PC-3 (cell line): ENCODE measurements at regions not wholly inside any gene's neighbourhood (a gene's known extent, or its start where the extent isn't known, plus 50 kb on each side); places are given as distances from the start of the nearest gene placed in this dataset.

Experiments
- ATAC-seq: fragments of 200-7000 bp; cut with Tn5 transposase; 2 replicates; pipeline ENCODE4 v1.9.1; 2020; ENCODE audit warnings: mild to moderate bottlenecking, moderate library complexity
- BruUV-seq: library from RNA; stranded (reverse); fragments of 400-500 nt; replicated peaks from 2 replicates; lab custom pipeline; 2021; lab: Mats Ljungman, UMichigan
- CTCF ChIA-PET: fragments of 300-600 bp; sonication (Branson Sonifier 250); formaldehyde crosslinking; loops from one replicate; lab custom pipeline; 2022; ENCODE audit warnings: antibody characterized with exemption; lab: Charles Lee
- POLR2A ChIA-PET: fragments of 300-600 bp; sonication (Branson Sonifier 250); formaldehyde crosslinking; loops from one replicate; lab custom pipeline; 2022; ENCODE audit warnings: antibody characterized with exemption; ENCODE audit not compliant: unreplicated experiment; lab: Charles Lee
- DNase-seq: peaks from one replicate; pipeline ENCODE4 v3.0.0-alpha.2; 2015
- H2AFZ ChIP-seq: fragments of 300-600 bp; sonication (generic); 2 replicates; pipeline ENCODE4 v1.6.0; 2016; ENCODE audit warnings: antibody characterized with exemption, low read length
- H3F3A ChIP-seq: fragments of 300-600 bp; sonication (generic); one replicate; pipeline ENCODE4 v1.6.0; 2017; ENCODE audit warnings: antibody characterized with exemption, low read length, control low read depth, mild to moderate bottlenecking; ENCODE audit not compliant: unreplicated experiment
- H3K27ac ChIP-seq: fragments of 300-600 bp; sonication (generic); 2 replicates; pipeline ENCODE4 v1.5.1; 2016; ENCODE audit warnings: mild to moderate bottlenecking, low read length
- H3K27me3 ChIP-seq: fragments of 300-600 bp; sonication (generic); 2 replicates; pipeline ENCODE4 v1.6.1; 2016; ENCODE audit warnings: low read length, mixed read lengths
- H3K36me3 ChIP-seq: fragments of 300-600 bp; sonication (generic); 2 replicates; pipeline ENCODE4 v1.6.1; 2016; ENCODE audit warnings: low read depth, mixed run types, low read length, mixed read lengths
- H3K4me1 ChIP-seq: fragments of 300-600 bp; sonication (generic); 2 replicates; pipeline ENCODE4 v1.5.1; 2016; ENCODE audit warnings: low read length; ENCODE audit not compliant: insufficient read depth
- H3K4me2 ChIP-seq: fragments of 300-600 bp; sonication (generic); 2 replicates; pipeline ENCODE4 v1.6.0; 2016; ENCODE audit warnings: low read length
- H3K4me3 ChIP-seq: fragments of 300-600 bp; sonication (generic); 2 replicates; pipeline ENCODE4 v1.5.1; 2016; ENCODE audit warnings: mild to moderate bottlenecking, low read length, mixed read lengths
- H3K79me2 ChIP-seq: fragments of 300-600 bp; sonication (generic); 2 replicates; pipeline ENCODE4 v1.6.1; 2017; ENCODE audit warnings: low read length, mixed read lengths
- H3K9ac ChIP-seq: fragments of 300-600 bp; sonication (generic); 2 replicates; pipeline ENCODE4 v1.6.0; 2016; ENCODE audit warnings: mild to moderate bottlenecking, low read length
- H3K9me2 ChIP-seq: fragments of 300-600 bp; sonication (generic); replicated peaks from 2 replicates; pipeline ENCODE4 v1.6.1; 2016; ENCODE audit warnings: mixed run types, low read length, mixed read lengths
- H3K9me3 ChIP-seq: fragments of 300-600 bp; sonication (generic); 2 replicates; pipeline ENCODE4 v1.6.1; 2016; ENCODE audit warnings: low read length, mixed read lengths
- H4K20me1 ChIP-seq: fragments of 300-600 bp; sonication (generic); 2 replicates; pipeline ENCODE4 v1.6.1; 2016; ENCODE audit warnings: low read length, mixed read lengths
- CTCF ChIP-seq: fragments of 300-600 bp; sonication (generic); conservative IDR thresholded peaks from 2 replicates; pipeline ENCODE4 v1.5.1; 2017; ENCODE audit warnings: antibody characterized with exemption, low read depth, mild to moderate bottlenecking, low read length
- EZH2 ChIP-seq: fragments of 300-600 bp; sonication (generic); IDR thresholded peaks from one replicate; pipeline ENCODE4 v1.6.1; 2017; ENCODE audit warnings: antibody characterized with exemption, mild to moderate bottlenecking, low read length; ENCODE audit not compliant: unreplicated experiment
- EZH2phosphoT487 ChIP-seq: fragments of 300-600 bp; sonication (generic); IDR thresholded peaks from 2 replicates; pipeline ENCODE4 v1.6.1; 2018; ENCODE audit warnings: mild to moderate bottlenecking, antibody characterized with exemption, low read length, borderline replicate concordance
- intact Hi-C: fragments of 100-400 bp; cut with micrococcal nuclease; formaldehyde crosslinking; loops from 2 replicates; pipeline ENCODE4 v1.9.0; 2023

- ChIA-PET CTCF (no interaction called here), POLR2A (no interaction called here)
- no peak overlapping the region for H3K4me2 ChIP-seq
- no peak for TF ChIP-seq EZH2phosphoT487
- no peak for TF ChIP-seq EZH2
- no peak for TF ChIP-seq CTCF
- no peaks in the 10 kb centered on the region for H3K36me3 ChIP-seq
- ATAC-seq (no peak), DNase-seq (no peak)
- H3K27ac ChIP-seq = no peak overlapping the region
- H3F3A ChIP-seq = no peaks in the 10 kb centered on the region
- BruUV-seq = no TSS peak
- no peaks in the 10 kb centered on the region for H3K9me2 ChIP-seq
- no peaks in the 10 kb centered on the region for H3K4me1 ChIP-seq
- peaks cover 36% of the 10 kb centered on the region for H3K27me3 ChIP-seq
- no peaks in the 10 kb centered on the region for H4K20me1 ChIP-seq
- H3K79me2 ChIP-seq = no peaks in the 10 kb centered on the region
- no peak overlapping the region for H2AFZ ChIP-seq
- no peak overlapping the region for H3K4me3 ChIP-seq
- H3K9me3 ChIP-seq = no peaks in the 10 kb centered on the region
- no peak overlapping the region for H3K9ac ChIP-seq
- intact Hi-C loops = no loop called here
These were observed 129.7 kb upstream of the MEIS2 start for GRCh38 chr15:37229855-37230619.

GRCh38 chr15:37245358-37245757 lies 145.0 kb upstream of the MEIS2 start:
- no peak overlapping the region for H3K4me2 ChIP-seq
- ChIA-PET POLR2A (no interaction called here), CTCF (no interaction called here)

More at GRCh38 chr15:37245358-37245757, 145.0 kb upstream of the MEIS2 start:
- H3K27ac ChIP-seq = no peak overlapping the region
- H3F3A ChIP-seq = no peaks in the 10 kb centered on the region
- TF ChIP-seq CTCF = no peak
- TF ChIP-seq EZH2phosphoT487 = no peak
- TF ChIP-seq EZH2 = no peak
- no peak overlapping the region for H3K9ac ChIP-seq
- H4K20me1 ChIP-seq = no peaks in the 10 kb centered on the region
- H3K79me2 ChIP-seq = no peaks in the 10 kb centered on the region
- DNase-seq (no peak), ATAC-seq (no peak)
- intact Hi-C loops = no loop called here
- BruUV-seq = no TSS peak
- peaks cover 64% of the 10 kb centered on the region for H3K27me3 ChIP-seq
- H3K4me1 ChIP-seq = no peaks in the 10 kb centered on the region
- no peak overlapping the region for H3K4me3 ChIP-seq
- H3K36me3 ChIP-seq = no peaks in the 10 kb centered on the region
- no peaks in the 10 kb centered on the region for H3K9me3 ChIP-seq
- H2AFZ ChIP-seq = no peak overlapping the region
- no peaks in the 10 kb centered on the region for H3K9me2 ChIP-seq
